DOHH2 (cell line): ENCODE measurements at regions not wholly inside any gene's neighbourhood (a gene's known extent, or its start where the extent isn't known, plus 50 kb on each side); places are given as distances from the start of the nearest gene placed in this dataset.

Source experiments
- CTCF ChIP-seq: fragments of 200-600 bp; sonication (generic); IDR thresholded peaks from one replicate; pipeline ENCODE4 v1.5.1; 2014; ENCODE audit warnings: antibody characterized with exemption, mild to moderate bottlenecking, low read depth, low read length; ENCODE audit not compliant: poor library complexity, severe bottlenecking
- EZH2phosphoT487 ChIP-seq: fragments of 200-600 bp; sonication (generic); IDR thresholded peaks from 2 replicates; pipeline ENCODE4 v1.6.1; 2017; ENCODE audit warnings: borderline replicate concordance, mild to moderate bottlenecking, antibody characterized with exemption, low read length, moderate library complexity, mixed read lengths

GRCh38 chrX:16461968-16462367 is 188.0 kb upstream of the S100G start:
- TF ChIP-seq CTCF, result no peak
- no peak for TF ChIP-seq EZH2phosphoT487
